Astrocyte (in vitro differentiated cells and primary cell): ENCODE measurements at regions not wholly inside any gene's neighbourhood (a gene's known extent, or its start where the extent isn't known, plus 50 kb on each side); places are given as distances from the start of the nearest gene placed in this dataset.

Experiments used
- DNase-seq: peaks from one replicate; pipeline ENCODE4 v3.0.0-alpha.2; 2010; ENCODE audit warnings: low read depth
- FAIRE-seq: peaks from 2 replicates; lab custom pipeline; 2011; peaks lifted over from hg19 to GRCh38; lab: Jason Lieb, UNC
- H2AFZ ChIP-seq: 2 replicates; pipeline ENCODE4 v1.6.0; 2012; ENCODE audit warnings: low read depth, low read length, inconsistent platforms
- H3K27ac ChIP-seq: 2 replicates; pipeline ENCODE4 v1.5.1; 2011; ENCODE audit warnings: low read depth, low read length, inconsistent platforms
- H3K27me3 ChIP-seq: 2 replicates; pipeline ENCODE4 v1.6.0; 2011; ENCODE audit warnings: low read length, inconsistent platforms; ENCODE audit not compliant: insufficient read depth
- H3K36me3 ChIP-seq: 2 replicates; pipeline ENCODE4 v1.5.1; 2011; ENCODE audit warnings: low read length, inconsistent platforms; ENCODE audit not compliant: insufficient read depth
- H3K4me1 ChIP-seq: 2 replicates; pipeline ENCODE4 v1.5.1; 2011; ENCODE audit warnings: low read length, inconsistent platforms; ENCODE audit not compliant: insufficient read depth
- H3K4me2 ChIP-seq: 2 replicates; pipeline ENCODE4 v1.6.0; 2012; ENCODE audit warnings: low read length, inconsistent platforms
- H3K4me3 ChIP-seq: 2 replicates; pipeline ENCODE4 v1.5.1; 2011; ENCODE audit warnings: low read depth, mild to moderate bottlenecking, low read length, inconsistent platforms; ENCODE audit not compliant: insufficient read depth
- H3K79me2 ChIP-seq: 2 replicates; pipeline ENCODE4 v1.6.0; 2012; ENCODE audit warnings: mild to moderate bottlenecking, low read length, inconsistent platforms; ENCODE audit not compliant: insufficient read depth
- H3K9ac ChIP-seq: 2 replicates; pipeline ENCODE4 v1.6.0; 2012; ENCODE audit warnings: mild to moderate bottlenecking, low read length, inconsistent platforms
- H3K9me3 ChIP-seq: 2 replicates; pipeline ENCODE4 v1.5.1; 2012; ENCODE audit warnings: low read depth, mild to moderate bottlenecking, low read length, inconsistent platforms; ENCODE audit not compliant: insufficient read depth
- H4K20me1 ChIP-seq: 2 replicates; pipeline ENCODE4 v1.6.0; 2012; ENCODE audit warnings: low read length, inconsistent platforms; ENCODE audit not compliant: insufficient read depth
- H3K27ac Mint-ChIP-seq: one replicate; pipeline ENCODE4 v1.8.0; 2021; ENCODE audit warnings: mild to moderate bottlenecking, mixed read lengths; ENCODE audit not compliant: unreplicated experiment
- H3K27me3 Mint-ChIP-seq: one replicate; pipeline ENCODE4 v1.8.0; 2021; ENCODE audit warnings: low read depth, mixed read lengths; ENCODE audit not compliant: unreplicated experiment
- H3K36me3 Mint-ChIP-seq: one replicate; pipeline ENCODE4 v1.8.0; 2021; ENCODE audit warnings: low read depth, mixed read lengths; ENCODE audit not compliant: unreplicated experiment
- H3K4me1 Mint-ChIP-seq: one replicate; pipeline ENCODE4 v1.8.0; 2021; ENCODE audit warnings: low read depth, mixed read lengths; ENCODE audit not compliant: unreplicated experiment
- H3K4me3 Mint-ChIP-seq: one replicate; pipeline ENCODE4 v1.8.0; 2021; ENCODE audit warnings: mild to moderate bottlenecking, moderate library complexity, mixed read lengths; ENCODE audit not compliant: unreplicated experiment
- H3K9me3 Mint-ChIP-seq: one replicate; pipeline ENCODE4 v1.8.0; 2021; ENCODE audit warnings: mild to moderate bottlenecking, mixed read lengths; ENCODE audit not compliant: unreplicated experiment
- EZH2 ChIP-seq: IDR thresholded peaks from 2 replicates; pipeline ENCODE4 v1.6.1; 2012; ENCODE audit warnings: mild to moderate bottlenecking, low read length, inconsistent platforms; ENCODE audit not compliant: insufficient read depth
- TF ChIP-seq, protein P1 (sequence below): IDR thresholded peaks from 2 replicates; pipeline ENCODE4 v1.5.1; 2011; ENCODE audit warnings: low read depth, mild to moderate bottlenecking, inconsistent platforms, low read length, moderate library complexity; ENCODE audit not compliant: insufficient read depth

DNA sequence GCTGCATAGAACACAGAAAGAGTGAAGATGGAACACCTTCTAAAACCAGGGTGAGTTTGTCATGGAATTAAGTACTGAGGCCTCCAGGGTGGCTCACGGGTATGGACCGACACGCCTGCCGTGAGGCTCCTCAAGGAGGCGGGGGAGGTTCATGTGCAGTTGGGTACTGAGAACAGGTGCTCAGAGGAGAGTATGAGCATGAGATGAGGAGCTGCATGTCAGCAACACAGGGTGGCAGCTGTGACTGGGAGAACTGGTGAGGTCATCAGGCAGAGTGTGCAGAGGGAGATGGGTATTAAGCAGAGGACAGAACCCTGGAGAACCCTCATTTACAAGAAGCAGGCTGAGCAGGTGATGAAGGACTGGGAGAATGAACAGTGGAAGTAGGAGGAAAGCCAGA lies 63.2 kb upstream of the KLHL29 start:
- no peak overlapping the region for H3K27ac ChIP-seq
- no peaks in the 10 kb centered on the region for H3K36me3 Mint-ChIP-seq
- H3K27me3 ChIP-seq = no peaks in the 10 kb centered on the region
- no peak overlapping the region for H3K4me2 ChIP-seq
- no peaks in the 10 kb centered on the region for H3K4me1 ChIP-seq
- H3K36me3 ChIP-seq = no peaks in the 10 kb centered on the region
- H3K9me3 Mint-ChIP-seq = peaks cover 7% of the 10 kb centered on the region
- no peak for FAIRE-seq
- H3K27me3 Mint-ChIP-seq = peaks cover 45% of the 10 kb centered on the region
- H3K4me3 ChIP-seq = no peak overlapping the region
- H3K4me1 Mint-ChIP-seq = no peaks in the 10 kb centered on the region
- H2AFZ ChIP-seq = no peak overlapping the region
- H3K9ac ChIP-seq = no peak overlapping the region
- H3K9me3 ChIP-seq = no peaks in the 10 kb centered on the region
- DNase-seq = no peak
- TF ChIP-seq, protein P1, sequence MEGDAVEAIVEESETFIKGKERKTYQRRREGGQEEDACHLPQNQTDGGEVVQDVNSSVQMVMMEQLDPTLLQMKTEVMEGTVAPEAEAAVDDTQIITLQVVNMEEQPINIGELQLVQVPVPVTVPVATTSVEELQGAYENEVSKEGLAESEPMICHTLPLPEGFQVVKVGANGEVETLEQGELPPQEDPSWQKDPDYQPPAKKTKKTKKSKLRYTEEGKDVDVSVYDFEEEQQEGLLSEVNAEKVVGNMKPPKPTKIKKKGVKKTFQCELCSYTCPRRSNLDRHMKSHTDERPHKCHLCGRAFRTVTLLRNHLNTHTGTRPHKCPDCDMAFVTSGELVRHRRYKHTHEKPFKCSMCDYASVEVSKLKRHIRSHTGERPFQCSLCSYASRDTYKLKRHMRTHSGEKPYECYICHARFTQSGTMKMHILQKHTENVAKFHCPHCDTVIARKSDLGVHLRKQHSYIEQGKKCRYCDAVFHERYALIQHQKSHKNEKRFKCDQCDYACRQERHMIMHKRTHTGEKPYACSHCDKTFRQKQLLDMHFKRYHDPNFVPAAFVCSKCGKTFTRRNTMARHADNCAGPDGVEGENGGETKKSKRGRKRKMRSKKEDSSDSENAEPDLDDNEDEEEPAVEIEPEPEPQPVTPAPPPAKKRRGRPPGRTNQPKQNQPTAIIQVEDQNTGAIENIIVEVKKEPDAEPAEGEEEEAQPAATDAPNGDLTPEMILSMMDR = no peak
- TF ChIP-seq EZH2 = no peak
- H4K20me1 ChIP-seq = no peaks in the 10 kb centered on the region
- H3K27ac Mint-ChIP-seq = no peak overlapping the region
- H3K4me3 Mint-ChIP-seq = no peak overlapping the region
- no peaks in the 10 kb centered on the region for H3K79me2 ChIP-seq

DNA sequence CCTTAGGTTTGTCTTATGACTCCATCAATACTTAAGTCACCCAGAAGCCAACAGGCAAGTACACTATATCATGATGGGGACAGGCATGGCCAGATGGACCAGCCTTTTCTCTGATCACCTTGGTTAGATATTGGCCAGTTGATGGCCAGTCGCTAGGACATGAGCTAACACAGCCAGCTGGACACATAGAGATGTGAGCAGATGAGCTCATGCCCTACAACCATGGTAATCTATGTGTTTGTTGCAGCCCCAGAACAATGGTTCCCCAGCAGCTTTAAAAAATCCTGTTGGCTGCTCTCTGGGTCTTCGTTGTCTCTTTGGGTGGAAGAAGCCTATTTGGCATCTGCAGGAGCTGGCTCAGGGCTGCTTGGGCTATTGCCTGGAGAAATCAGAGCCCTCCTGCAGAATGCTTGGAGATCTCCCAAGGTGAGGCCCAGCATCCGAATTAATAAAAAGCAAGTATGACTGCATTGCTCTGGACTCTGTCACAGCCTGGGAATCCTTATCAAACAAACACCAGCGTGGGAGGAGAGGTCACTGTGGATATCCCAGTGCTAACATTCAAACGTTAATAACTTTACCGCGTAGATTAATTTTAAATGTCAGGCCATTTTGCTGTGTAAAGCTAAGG lies 62.3 kb upstream of the KLHL29 start:
- no peak overlapping the region for H3K4me2 ChIP-seq
- H3K4me3 Mint-ChIP-seq = no peak overlapping the region
- H3K9ac ChIP-seq = no peak overlapping the region
- no peaks in the 10 kb centered on the region for H3K27me3 ChIP-seq
- H2AFZ ChIP-seq = no peak overlapping the region
- peaks cover 7% of the 10 kb centered on the region for H3K9me3 Mint-ChIP-seq
- no peak overlapping the region for H3K4me3 ChIP-seq
- no peaks in the 10 kb centered on the region for H3K36me3 ChIP-seq
- H3K27ac ChIP-seq = no peak overlapping the region
- peaks cover 47% of the 10 kb centered on the region for H3K27me3 Mint-ChIP-seq
- no peaks in the 10 kb centered on the region for H3K9me3 ChIP-seq
- no peaks in the 10 kb centered on the region for H3K36me3 Mint-ChIP-seq
- no peak for DNase-seq
- no peaks in the 10 kb centered on the region for H3K79me2 ChIP-seq
- no peak overlapping the region for H3K27ac Mint-ChIP-seq
- H4K20me1 ChIP-seq = no peaks in the 10 kb centered on the region
- TF ChIP-seq, protein P1 = no peak
- no peak for TF ChIP-seq EZH2
- no peak for FAIRE-seq
- no peaks in the 10 kb centered on the region for H3K4me1 Mint-ChIP-seq
- no peaks in the 10 kb centered on the region for H3K4me1 ChIP-seq

DNA sequence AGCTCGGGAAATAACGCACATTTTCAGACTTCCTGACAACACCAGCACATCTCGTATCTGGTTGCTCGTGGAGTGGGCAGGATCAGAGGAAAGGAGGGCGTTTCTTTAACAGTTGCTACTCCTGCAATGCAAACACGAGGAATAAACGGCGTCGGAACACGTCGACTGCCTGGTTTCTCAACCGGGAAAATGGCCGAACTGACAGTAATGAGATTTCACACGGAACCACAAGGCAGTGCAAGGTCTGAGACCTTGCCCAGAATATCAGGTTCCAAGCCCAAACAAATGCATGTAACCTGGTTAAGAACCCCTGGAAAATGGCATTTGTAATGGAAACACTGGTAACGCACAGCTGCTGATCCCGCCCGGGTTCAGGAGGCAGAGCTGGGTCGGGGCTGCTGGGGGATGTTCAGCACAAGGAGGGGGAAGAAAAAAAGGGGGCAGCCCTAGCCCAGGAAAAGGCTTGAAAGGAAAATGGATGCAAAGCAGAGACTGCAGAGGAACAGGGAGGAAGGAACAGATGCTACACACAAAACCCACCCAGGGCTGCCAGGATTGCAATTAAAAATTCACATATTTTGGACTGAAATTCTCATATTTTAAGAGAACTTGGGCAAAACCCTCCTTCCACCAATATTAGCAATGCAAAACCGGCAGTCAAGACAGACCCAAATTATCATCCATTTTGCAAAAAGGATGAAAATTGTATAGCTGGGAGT lies 61.6 kb upstream of the KLHL29 start:
- H3K36me3 Mint-ChIP-seq = no peaks in the 10 kb centered on the region

More for the DNA sequence above, 61.6 kb upstream of the KLHL29 start:
- Histone ChIP-seq H3K9ac (no peak overlapping the region), H4K20me1 (no peaks in the 10 kb centered on the region), H3K79me2 (no peaks in the 10 kb centered on the region), H3K9me3 (no peaks in the 10 kb centered on the region), H3K4me1 (no peaks in the 10 kb centered on the region), H3K4me2 (no peak overlapping the region), H2AFZ (no peak overlapping the region), H3K27me3 (no peaks in the 10 kb centered on the region), H3K27ac (no peak overlapping the region), H3K36me3 (no peaks in the 10 kb centered on the region), H3K4me3 (no peak overlapping the region)
- Mint-ChIP-seq H3K4me1 (no peaks in the 10 kb centered on the region), H3K9me3 (peaks cover 7% of the 10 kb centered on the region), H3K27me3 (peaks cover 54% of the 10 kb centered on the region), H3K4me3 (no peak overlapping the region), H3K27ac (no peak overlapping the region)
- DNase-seq = no peak
- TF ChIP-seq, protein P1 = no peak
- no peak for TF ChIP-seq EZH2
- FAIRE-seq = no peak
